Neural cell (in vitro differentiated cells): ENCODE measurements at regions not wholly inside any gene's neighbourhood (a gene's known extent, or its start where the extent isn't known, plus 50 kb on each side); places are given as distances from the start of the nearest gene placed in this dataset.

Experiments
- H2AFZ ChIP-seq: fragments of 200-600, 300-800 bp; sonication (generic), shearing (Covaris generic); 2 replicates; pipeline ENCODE4 v1.6.0; 2014; ENCODE audit warnings: low read depth, mild to moderate bottlenecking, antibody characterized with exemption, low read length, moderate library complexity
- H3F3A ChIP-seq: fragments of 200-600 bp; shearing (Covaris generic); 2 replicates; pipeline ENCODE4 v1.6.1; 2016; ENCODE audit warnings: mild to moderate bottlenecking, moderate library complexity, mixed read lengths, antibody characterized with exemption, low read length; ENCODE audit not compliant: insufficient read depth, poor library complexity, severe bottlenecking
- H3K27ac ChIP-seq: fragments of 200-600, 300-800 bp; sonication (generic), shearing (Covaris generic); 2 replicates; pipeline ENCODE4 v1.5.1; 2014; ENCODE audit warnings: mild to moderate bottlenecking, low read length, moderate library complexity
- H3K27me3 ChIP-seq: fragments of 300-800, 200-600 bp; sonication (generic), shearing (Covaris generic); 2 replicates; pipeline ENCODE4 v1.6.0; 2014; ENCODE audit warnings: mild to moderate bottlenecking, low read depth, low read length, moderate library complexity; ENCODE audit not compliant: insufficient read depth
- H3K36me3 ChIP-seq: fragments of 300-800, 200-600 bp; sonication (generic), shearing (Covaris generic); 2 replicates; pipeline ENCODE4 v1.5.1; 2014; ENCODE audit warnings: mild to moderate bottlenecking, antibody characterized with exemption, low read length, moderate library complexity; ENCODE audit not compliant: insufficient read depth
- H3K4me2 ChIP-seq: fragments of 300-800, 200-600 bp; sonication (generic), shearing (Covaris generic); 2 replicates; pipeline ENCODE4 v1.6.0; 2014; ENCODE audit warnings: mild to moderate bottlenecking, low read length
- H3K4me3 ChIP-seq: fragments of 300-800, 200-600 bp; sonication (generic), shearing (Covaris generic); 2 replicates; pipeline ENCODE4 v1.5.1; 2014; ENCODE audit warnings: mild to moderate bottlenecking, low read length, moderate library complexity
- H3K79me2 ChIP-seq: fragments of 200-600 bp; shearing (Covaris generic); replicated peaks from 2 replicates; pipeline ENCODE4 v1.6.0; 2014; ENCODE audit warnings: mild to moderate bottlenecking, low read length, moderate library complexity; ENCODE audit not compliant: insufficient read depth
- H3K9ac ChIP-seq: fragments of 300-800, 200-600 bp; sonication (generic), shearing (Covaris generic); 2 replicates; pipeline ENCODE4 v1.6.1; 2016; ENCODE audit warnings: mild to moderate bottlenecking, low read length, mixed read lengths
- H3K9me2 ChIP-seq: fragments of 200-600 bp; shearing (Covaris generic); 2 replicates; pipeline ENCODE4 v1.6.1; 2016; ENCODE audit warnings: mild to moderate bottlenecking, low read length, mixed read lengths; ENCODE audit not compliant: insufficient read depth
- H3K9me3 ChIP-seq: fragments of 200-600, 300-800 bp; sonication (generic), shearing (Covaris generic); 2 replicates; pipeline ENCODE4 v1.6.1; 2016; ENCODE audit warnings: mild to moderate bottlenecking, mixed run types, low read length, moderate library complexity, mixed read lengths
- H4K20me1 ChIP-seq: fragments of 200-600 bp; shearing (Covaris generic); 2 replicates; pipeline ENCODE4 v1.6.1; 2016; ENCODE audit warnings: mild to moderate bottlenecking, mixed run types; ENCODE audit not compliant: insufficient read depth
- EP300 ChIP-seq: fragments of 450-650 bp; conservative IDR thresholded peaks from 2 replicates; pipeline ENCODE4 v1.6.1; 2014; ENCODE audit warnings: antibody characterized with exemption, mild to moderate bottlenecking, moderate library complexity; ENCODE audit not compliant: poor library complexity, severe bottlenecking
- EZH2 ChIP-seq: fragments of 200-600, 300-800 bp; shearing (Covaris generic), sonication (generic); IDR thresholded peaks from 2 replicates; pipeline ENCODE4 v1.6.1; 2014; ENCODE audit warnings: antibody characterized with exemption, low read length, borderline replicate concordance, mild to moderate bottlenecking; ENCODE audit not compliant: insufficient read depth, poor library complexity, severe bottlenecking
- MXI1 ChIP-seq: fragments of 450-650 bp; conservative IDR thresholded peaks from 2 replicates; pipeline ENCODE4 v1.6.1; 2014; ENCODE audit warnings: antibody characterized with exemption, mild to moderate bottlenecking; ENCODE audit not compliant: poor library complexity, severe bottlenecking
- POLR2AphosphoS5 ChIP-seq: IDR thresholded peaks from 2 replicates; pipeline ENCODE4 v1.6.1; 2012
- RAD21 ChIP-seq: fragments of 450-650 bp; conservative IDR thresholded peaks from 2 replicates; pipeline ENCODE4 v1.6.1; 2014; ENCODE audit warnings: antibody characterized with exemption, mild to moderate bottlenecking, moderate library complexity
- SMC3 ChIP-seq: fragments of 450-650 bp; conservative IDR thresholded peaks from 2 replicates; pipeline ENCODE4 v1.6.1; 2014; ENCODE audit warnings: antibody characterized with exemption, mild to moderate bottlenecking, moderate library complexity; ENCODE audit not compliant: poor library complexity
- TAF1 ChIP-seq: IDR thresholded peaks from 2 replicates; pipeline ENCODE4 v1.6.1; 2012; ENCODE audit warnings: low read depth
- TF ChIP-seq, protein P1 (sequence below): fragments of 450-650 bp; IDR thresholded peaks from 2 replicates; pipeline ENCODE4 v1.5.1; 2014; ENCODE audit warnings: antibody characterized with exemption, mild to moderate bottlenecking, moderate library complexity; ENCODE audit not compliant: poor library complexity, severe bottlenecking
- TF ChIP-seq, protein P2 (sequence below): IDR thresholded peaks from 2 replicates; pipeline ENCODE4 v1.6.1; 2012; ENCODE audit warnings: borderline replicate concordance

GRCh38 chr11:106161775-106162634, 84.5 kb downstream of the AASDHPPT start:
- H3K27ac ChIP-seq, result no peak overlapping the region

GRCh38 chr11:106167085-106167484, 89.6 kb downstream of the AASDHPPT start:
- Histone ChIP-seq H3K9ac (no peak overlapping the region), H3K79me2 (no peaks in the 10 kb centered on the region), H2AFZ (no peak overlapping the region), H3K9me2 (no peaks in the 10 kb centered on the region), H3K9me3 (no peaks in the 10 kb centered on the region), H3K27ac (no peak overlapping the region), H3K36me3 (no peaks in the 10 kb centered on the region), H4K20me1 (no peaks in the 10 kb centered on the region), H3F3A (no peaks in the 10 kb centered on the region), H3K4me3 (no peak overlapping the region), H3K27me3 (no peaks in the 10 kb centered on the region), H3K4me2 (no peak overlapping the region)
- no peak for TF ChIP-seq SMC3
- TF ChIP-seq EZH2, result no peak
- no peak for TF ChIP-seq RAD21
- TF ChIP-seq EP300, result no peak

More at GRCh38 chr11:106161775-106162634, 84.5 kb downstream of the AASDHPPT start:
- Histone ChIP-seq H3F3A (no peaks in the 10 kb centered on the region), H3K36me3 (no peaks in the 10 kb centered on the region), H3K4me3 (no peak overlapping the region), H3K9me3 (no peaks in the 10 kb centered on the region), H2AFZ (no peak overlapping the region), H3K27me3 (no peaks in the 10 kb centered on the region), H3K79me2 (no peaks in the 10 kb centered on the region), H4K20me1 (no peaks in the 10 kb centered on the region), H3K9ac (no peak overlapping the region), H3K4me2 (no peak overlapping the region), H3K9me2 (no peaks in the 10 kb centered on the region)
- TF ChIP-seq TAF1 (no peak), POLR2AphosphoS5 (no peak), RAD21 (no peak), SMC3 (no peak), EP300 (no peak), MXI1 (no peak), EZH2 (no peak)
- TF ChIP-seq, protein P1, sequence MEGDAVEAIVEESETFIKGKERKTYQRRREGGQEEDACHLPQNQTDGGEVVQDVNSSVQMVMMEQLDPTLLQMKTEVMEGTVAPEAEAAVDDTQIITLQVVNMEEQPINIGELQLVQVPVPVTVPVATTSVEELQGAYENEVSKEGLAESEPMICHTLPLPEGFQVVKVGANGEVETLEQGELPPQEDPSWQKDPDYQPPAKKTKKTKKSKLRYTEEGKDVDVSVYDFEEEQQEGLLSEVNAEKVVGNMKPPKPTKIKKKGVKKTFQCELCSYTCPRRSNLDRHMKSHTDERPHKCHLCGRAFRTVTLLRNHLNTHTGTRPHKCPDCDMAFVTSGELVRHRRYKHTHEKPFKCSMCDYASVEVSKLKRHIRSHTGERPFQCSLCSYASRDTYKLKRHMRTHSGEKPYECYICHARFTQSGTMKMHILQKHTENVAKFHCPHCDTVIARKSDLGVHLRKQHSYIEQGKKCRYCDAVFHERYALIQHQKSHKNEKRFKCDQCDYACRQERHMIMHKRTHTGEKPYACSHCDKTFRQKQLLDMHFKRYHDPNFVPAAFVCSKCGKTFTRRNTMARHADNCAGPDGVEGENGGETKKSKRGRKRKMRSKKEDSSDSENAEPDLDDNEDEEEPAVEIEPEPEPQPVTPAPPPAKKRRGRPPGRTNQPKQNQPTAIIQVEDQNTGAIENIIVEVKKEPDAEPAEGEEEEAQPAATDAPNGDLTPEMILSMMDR, result no peak
- TF ChIP-seq, protein P2, sequence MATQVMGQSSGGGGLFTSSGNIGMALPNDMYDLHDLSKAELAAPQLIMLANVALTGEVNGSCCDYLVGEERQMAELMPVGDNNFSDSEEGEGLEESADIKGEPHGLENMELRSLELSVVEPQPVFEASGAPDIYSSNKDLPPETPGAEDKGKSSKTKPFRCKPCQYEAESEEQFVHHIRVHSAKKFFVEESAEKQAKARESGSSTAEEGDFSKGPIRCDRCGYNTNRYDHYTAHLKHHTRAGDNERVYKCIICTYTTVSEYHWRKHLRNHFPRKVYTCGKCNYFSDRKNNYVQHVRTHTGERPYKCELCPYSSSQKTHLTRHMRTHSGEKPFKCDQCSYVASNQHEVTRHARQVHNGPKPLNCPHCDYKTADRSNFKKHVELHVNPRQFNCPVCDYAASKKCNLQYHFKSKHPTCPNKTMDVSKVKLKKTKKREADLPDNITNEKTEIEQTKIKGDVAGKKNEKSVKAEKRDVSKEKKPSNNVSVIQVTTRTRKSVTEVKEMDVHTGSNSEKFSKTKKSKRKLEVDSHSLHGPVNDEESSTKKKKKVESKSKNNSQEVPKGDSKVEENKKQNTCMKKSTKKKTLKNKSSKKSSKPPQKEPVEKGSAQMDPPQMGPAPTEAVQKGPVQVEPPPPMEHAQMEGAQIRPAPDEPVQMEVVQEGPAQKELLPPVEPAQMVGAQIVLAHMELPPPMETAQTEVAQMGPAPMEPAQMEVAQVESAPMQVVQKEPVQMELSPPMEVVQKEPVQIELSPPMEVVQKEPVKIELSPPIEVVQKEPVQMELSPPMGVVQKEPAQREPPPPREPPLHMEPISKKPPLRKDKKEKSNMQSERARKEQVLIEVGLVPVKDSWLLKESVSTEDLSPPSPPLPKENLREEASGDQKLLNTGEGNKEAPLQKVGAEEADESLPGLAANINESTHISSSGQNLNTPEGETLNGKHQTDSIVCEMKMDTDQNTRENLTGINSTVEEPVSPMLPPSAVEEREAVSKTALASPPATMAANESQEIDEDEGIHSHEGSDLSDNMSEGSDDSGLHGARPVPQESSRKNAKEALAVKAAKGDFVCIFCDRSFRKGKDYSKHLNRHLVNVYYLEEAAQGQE, result no peak
